OCI-LY7 (cell line): ENCODE measurements at regions not wholly inside any gene's neighbourhood (a gene's known extent, or its start where the extent isn't known, plus 50 kb on each side); places are given as distances from the start of the nearest gene placed in this dataset.

Source experiments
- BruUV-seq: library from RNA; stranded (reverse); fragments of 400-500 nt; replicated peaks from 2 replicates; lab custom pipeline; 2021; lab: Mats Ljungman, UMichigan
- CTCF ChIA-PET: fragments of 300-600 bp; sonication (Branson Sonifier 250); formaldehyde crosslinking; loops from one replicate; lab custom pipeline; 2022; ENCODE audit warnings: antibody characterized with exemption; ENCODE audit not compliant: unreplicated experiment; lab: Charles Lee
- POLR2A ChIA-PET: fragments of 300-600 bp; sonication (Branson Sonifier 250); formaldehyde crosslinking; loops from one replicate; lab custom pipeline; 2022; ENCODE audit warnings: antibody characterized with exemption; lab: Charles Lee
- DNase-seq: peaks from one replicate; pipeline ENCODE4 v3.0.0-alpha.2; 2015; ENCODE audit warnings: low spot score
- H2AFZ ChIP-seq: fragments of 200-600 bp; sonication (generic), shearing (Covaris generic); 2 replicates; pipeline ENCODE4 v1.6.1; 2014; ENCODE audit warnings: mild to moderate bottlenecking, antibody characterized with exemption, low read length, moderate library complexity
- H3K27ac ChIP-seq: fragments of 200-600 bp; sonication (generic); 2 replicates; pipeline ENCODE4 v1.5.1; 2014; ENCODE audit warnings: mixed run types, low read depth, mild to moderate bottlenecking, moderate library complexity, low read length, inconsistent platforms; ENCODE audit not compliant: poor library complexity, severe bottlenecking
- H3K36me3 ChIP-seq: fragments of 200-600 bp; sonication (generic); 2 replicates; pipeline ENCODE4 v1.6.1; 2014; ENCODE audit warnings: mild to moderate bottlenecking, antibody characterized with exemption, low read length, moderate library complexity, mixed read lengths; ENCODE audit not compliant: insufficient read depth
- H3K4me1 ChIP-seq: fragments of 200-600 bp; sonication (generic); 2 replicates; pipeline ENCODE4 v1.5.1; 2014; ENCODE audit warnings: mild to moderate bottlenecking, low read length; ENCODE audit not compliant: insufficient read depth, poor library complexity, severe bottlenecking
- H3K4me2 ChIP-seq: fragments of 200-600 bp; sonication (generic); 2 replicates; pipeline ENCODE4 v1.6.1; 2014; ENCODE audit warnings: mild to moderate bottlenecking, low read length
- H3K4me3 ChIP-seq: fragments of 200-600 bp; sonication (generic); 2 replicates; pipeline ENCODE4 v1.5.1; 2014; ENCODE audit warnings: mild to moderate bottlenecking, low read depth, low read length; ENCODE audit not compliant: poor library complexity, severe bottlenecking
- H3K79me2 ChIP-seq: fragments of 200-600 bp; sonication (generic); 2 replicates; pipeline ENCODE4 v1.6.1; 2016; ENCODE audit warnings: low read depth, mild to moderate bottlenecking, low read length, moderate library complexity, mixed read lengths; ENCODE audit not compliant: insufficient read depth
- H3K9me2 ChIP-seq: fragments of 200-600 bp; sonication (generic); 2 replicates; pipeline ENCODE4 v1.6.1; 2016; ENCODE audit warnings: mild to moderate bottlenecking, low read length, mixed read lengths; ENCODE audit not compliant: insufficient read depth
- H3K9me3 ChIP-seq: fragments of 200-600 bp; sonication (generic); 2 replicates; pipeline ENCODE4 v1.6.1; 2014; ENCODE audit warnings: mild to moderate bottlenecking, mixed run types, low read length, mixed read lengths
- H4K20me1 ChIP-seq: fragments of 200-600 bp; sonication (generic); 2 replicates; pipeline ENCODE4 v1.6.1; 2014; ENCODE audit warnings: mild to moderate bottlenecking, antibody characterized with exemption, low read length, moderate library complexity, mixed read lengths; ENCODE audit not compliant: insufficient read depth
- CTCF ChIP-seq: fragments of 200-600 bp; sonication (generic); conservative IDR thresholded peaks from 2 replicates; pipeline ENCODE4 v1.5.1; 2014; ENCODE audit warnings: mild to moderate bottlenecking, antibody characterized with exemption, low read length, moderate library complexity, mixed read lengths
- EZH2phosphoT487 ChIP-seq: fragments of 200-600 bp; sonication (generic); IDR thresholded peaks from 2 replicates; pipeline ENCODE4 v1.6.1; 2018; ENCODE audit warnings: low read depth, borderline replicate concordance, mild to moderate bottlenecking, mixed run types, antibody characterized with exemption, low read length, moderate library complexity, mixed read lengths
- intact Hi-C: fragments of 100-400 bp; cut with micrococcal nuclease; formaldehyde crosslinking; loops from one replicate; pipeline ENCODE4 v1.10.0; 2022; ENCODE audit not compliant: unreplicated experiment

- no peaks in the 10 kb centered on the region for H3K9me3 ChIP-seq
- no peaks in the 10 kb centered on the region for H3K9me2 ChIP-seq
- H3K79me2 ChIP-seq = no peaks in the 10 kb centered on the region
- no peaks in the 10 kb centered on the region for H4K20me1 ChIP-seq
- ChIA-PET CTCF (no interaction called here), POLR2A (interaction anchor here (0.5 to 1.2 kb wide), 3 partner anchors 16 to 290 kb away, joined by 3 to 6 read pairs (median 3); no protein-coding TSS in a partner anchor)
- no peak overlapping the region for H3K4me3 ChIP-seq
- H3K4me2 ChIP-seq = no peak overlapping the region
- TF ChIP-seq EZH2phosphoT487 (no peak), CTCF (no peak)
- no peaks in the 10 kb centered on the region for H3K4me1 ChIP-seq
- H3K27ac ChIP-seq = no peak overlapping the region
- no TSS peak for BruUV-seq
- DNase-seq = no peak
- H2AFZ ChIP-seq = no peak overlapping the region
- H3K36me3 ChIP-seq = no peaks in the 10 kb centered on the region
- intact Hi-C loops = no loop called here
These were observed 86.8 kb upstream of the CHORDC1 start for GRCh38 chr11:90309693-90310092.

- H3K9me3 ChIP-seq = no peaks in the 10 kb centered on the region
- ChIA-PET POLR2A (interaction anchor here (0.6 kb wide), 1 partner anchor 245 kb away, joined by 3 read pairs; no protein-coding TSS in a partner anchor), CTCF (no interaction called here)
- H3K4me2 ChIP-seq = no peak overlapping the region
- H3K9me2 ChIP-seq = no peaks in the 10 kb centered on the region
- H3K4me1 ChIP-seq = no peaks in the 10 kb centered on the region
- no TSS peak for BruUV-seq
- no peaks in the 10 kb centered on the region for H3K79me2 ChIP-seq
- no peak overlapping the region for H3K27ac ChIP-seq
- no peak overlapping the region for H3K4me3 ChIP-seq
- intact Hi-C loops = no loop called here
- no peak for DNase-seq
- no peaks in the 10 kb centered on the region for H3K36me3 ChIP-seq
- H2AFZ ChIP-seq = no peak overlapping the region
- TF ChIP-seq EZH2phosphoT487 (no peak), CTCF (no peak)
- H4K20me1 ChIP-seq = no peaks in the 10 kb centered on the region
These were observed 71.7 kb upstream of the CHORDC1 start for GRCh38 chr11:90294526-90294925.

GRCh38 chr11:90294091-90294490 is 71.2 kb upstream of the CHORDC1 start:
- ChIA-PET POLR2A (interaction anchor here (0.6 kb wide), 1 partner anchor 245 kb away, joined by 3 read pairs; no protein-coding TSS in a partner anchor), CTCF (no interaction called here)
- BruUV-seq = no TSS peak
- Histone ChIP-seq H3K36me3 (no peaks in the 10 kb centered on the region), H2AFZ (no peak overlapping the region), H3K27ac (no peak overlapping the region), H3K79me2 (no peaks in the 10 kb centered on the region), H3K4me2 (no peak overlapping the region), H3K9me3 (no peaks in the 10 kb centered on the region), H3K4me1 (no peaks in the 10 kb centered on the region), H3K9me2 (no peaks in the 10 kb centered on the region), H3K4me3 (no peak overlapping the region), H4K20me1 (no peaks in the 10 kb centered on the region)
- no peak for DNase-seq
- intact Hi-C loops = no loop called here
- TF ChIP-seq CTCF = no peak
- no peak for TF ChIP-seq EZH2phosphoT487
